Lung (tissue), 11 donors: ENCODE measurements at regions not wholly inside any gene's neighbourhood (a gene's known extent, or its start where the extent isn't known, plus 50 kb on each side); places are given as distances from the start of the nearest gene placed in this dataset.

Experiments
- ATAC-seq: fragments of 200-7000 bp; cut with Tn5 transposase; one replicate; pipeline ENCODE4 v1.9.1; 2020; ENCODE audit warnings: moderate number of reproducible peaks; ENCODE audit not compliant: insufficient read depth, low FRiP score
- DNase-seq, 3 donors: peaks; one replicate each; pipeline ENCODE4 v3.0.0-alpha.2; 2013 to 2017
- H3K27ac ChIP-seq, 2 donors: one replicate each; pipeline ENCODE4 v1.5.1; 2013; ENCODE audit warnings: mild to moderate bottlenecking in 2 of 2, moderate library complexity in 2 of 2, control low read depth in 1 of 2, inconsistent platforms in 1 of 2, low read depth in 1 of 2, low read length in 1 of 2
- H3K27me3 ChIP-seq, 3 donors: one replicate each; pipeline ENCODE4 v1.5.1; 2013; ENCODE audit warnings: low read length in 2 of 3; ENCODE audit not compliant: control insufficient read depth in 3 of 3, insufficient read depth in 3 of 3
- H3K36me3 ChIP-seq, 4 donors: one replicate each; pipeline ENCODE4 v1.5.1; 2013; ENCODE audit warnings: low read length in 4 of 4, mild to moderate bottlenecking in 1 of 4, moderate library complexity in 1 of 4; ENCODE audit not compliant: control insufficient read depth in 4 of 4, insufficient read depth in 4 of 4
- H3K4me1 ChIP-seq, 5 donors: one replicate each; pipeline ENCODE4 v1.5.1; 2013; ENCODE audit warnings: low read length in 5 of 5, mild to moderate bottlenecking in 2 of 5, moderate library complexity in 1 of 5; ENCODE audit not compliant: control insufficient read depth in 5 of 5, insufficient read depth in 5 of 5
- H3K4me3 ChIP-seq: one replicate; pipeline ENCODE4 v1.5.1; 2013; ENCODE audit warnings: mild to moderate bottlenecking, control low read depth, moderate library complexity
- H3K9ac ChIP-seq, 2 donors: one replicate each; pipeline ENCODE4 v1.5.1; 2013; ENCODE audit warnings: low read length in 2 of 2, control low read depth in 1 of 2; ENCODE audit not compliant: insufficient read depth in 1 of 2
- H3K9me3 ChIP-seq, 4 donors: one replicate each; pipeline ENCODE4 v1.5.1; 2013; ENCODE audit warnings: low read length in 3 of 4, mild to moderate bottlenecking in 1 of 4, moderate library complexity in 1 of 4; ENCODE audit not compliant: control insufficient read depth in 4 of 4, insufficient read depth in 3 of 4
- CTCF ChIP-seq: IDR thresholded peaks from 2 replicates; pipeline ENCODE4 v1.5.1; 2012; ENCODE audit warnings: mild to moderate bottlenecking; ENCODE audit errors: control extremely low read depth, extremely low read depth
- WGBS, 2 donors: extraction: QIAGEN DNeasy Blood & Tissue Kit; methylation state at CpG; one replicate each; pipeline ENCODE4 v1.1.7; 2013; 5-methylcytosine and 5-hydroxymethylcytosine counted together
- donor health status: control.
- donor health status: control.
- donor health status: Bipolar disorder and iron deficiency.
- donor health status: healthy.
- donor health status: DM: yes; HTN: yes; CAD: no.

GRCh38 chr5:4947106-4947505, 193.0 kb upstream of the ADAMTS16 start:
- WGBS, 2 donors = 82 to 83% methylated on average over 1 of the region's 1 CpG
- Histone ChIP-seq H3K4me3 (no peak overlapping the region), H3K4me1 (no peaks in the 10 kb centered on the region), H3K27me3 (peaks cover 0 to 2% (median 0%) of the 10 kb centered on the region in 3 donors), H3K9me3 (no peaks in the 10 kb centered on the region), H3K27ac (no peak overlapping the region), H3K36me3 (no peaks in the 10 kb centered on the region), H3K9ac (no peak overlapping the region)
- no peak for TF ChIP-seq CTCF
- DNase-seq = no peak
- ATAC-seq = no peak

GRCh38 chr5:4947893-4948536, 192.1 kb upstream of the ADAMTS16 start:
- H3K27ac ChIP-seq = no peak overlapping the region
- no peak overlapping the region for H3K9ac ChIP-seq
- TF ChIP-seq CTCF = no peak
- DNase-seq (no peak), ATAC-seq (no peak)
- 78 to 82% methylated on average over 9 of the region's 9 CpGs for WGBS, 2 donors
- no peak overlapping the region for H3K4me3 ChIP-seq
- H3K4me1 ChIP-seq = no peaks in the 10 kb centered on the region
- H3K9me3 ChIP-seq = no peaks in the 10 kb centered on the region
- no peaks in the 10 kb centered on the region for H3K36me3 ChIP-seq
- H3K27me3 ChIP-seq = no peaks in the 10 kb centered on the region

GRCh38 chr5:4949108-4949507, 191.0 kb upstream of the ADAMTS16 start:
- no peaks in the 10 kb centered on the region for H3K9me3 ChIP-seq
- DNase-seq = no peak
- H3K36me3 ChIP-seq = no peaks in the 10 kb centered on the region
- 57 to 67% methylated on average over 6 of the region's 6 CpGs for WGBS, 2 donors
- no peaks in the 10 kb centered on the region for H3K4me1 ChIP-seq
- no peak overlapping the region for H3K27ac ChIP-seq
- H3K4me3 ChIP-seq = no peak overlapping the region
- no peak overlapping the region for H3K9ac ChIP-seq
- no peak for ATAC-seq
- H3K27me3 ChIP-seq = no peaks in the 10 kb centered on the region
- no peak for TF ChIP-seq CTCF

GRCh38 chr5:4953576-4953975, 186.6 kb upstream of the ADAMTS16 start:
- no peak overlapping the region for H3K4me3 ChIP-seq
- H3K27ac ChIP-seq = no peak overlapping the region
- no peaks in the 10 kb centered on the region for H3K27me3 ChIP-seq
- no peaks in the 10 kb centered on the region for H3K9me3 ChIP-seq
- ATAC-seq (no peak), DNase-seq (no peak)
- WGBS, 2 donors = 81 to 83% methylated on average over 4 of the region's 4 CpGs
- no peaks in the 10 kb centered on the region for H3K36me3 ChIP-seq
- H3K4me1 ChIP-seq = no peaks in the 10 kb centered on the region
- no peak for TF ChIP-seq CTCF
- no peak overlapping the region for H3K9ac ChIP-seq
